Stimulated activated CD8-positive, alpha-beta memory T cell treated with anti-CD3 and anti-CD28 coated beads, Interleukin-15, amount 100 ng/mL, for 1 hour (primary cell): ENCODE measurements at regions not wholly inside any gene's neighbourhood (a gene's known extent, or its start where the extent isn't known, plus 50 kb on each side); places are given as distances from the start of the nearest gene placed in this dataset.
"Not testable (repeated sequence)": the region's sequence is repeated elsewhere in the genome, so short reads cannot be mapped to it uniquely, and the experiment has no call there.

Experiments
- DNase-seq: peaks from one replicate; pipeline ENCODE4 v3.0.0-alpha.2; 2020; ENCODE audit warnings: low read depth

DNA sequence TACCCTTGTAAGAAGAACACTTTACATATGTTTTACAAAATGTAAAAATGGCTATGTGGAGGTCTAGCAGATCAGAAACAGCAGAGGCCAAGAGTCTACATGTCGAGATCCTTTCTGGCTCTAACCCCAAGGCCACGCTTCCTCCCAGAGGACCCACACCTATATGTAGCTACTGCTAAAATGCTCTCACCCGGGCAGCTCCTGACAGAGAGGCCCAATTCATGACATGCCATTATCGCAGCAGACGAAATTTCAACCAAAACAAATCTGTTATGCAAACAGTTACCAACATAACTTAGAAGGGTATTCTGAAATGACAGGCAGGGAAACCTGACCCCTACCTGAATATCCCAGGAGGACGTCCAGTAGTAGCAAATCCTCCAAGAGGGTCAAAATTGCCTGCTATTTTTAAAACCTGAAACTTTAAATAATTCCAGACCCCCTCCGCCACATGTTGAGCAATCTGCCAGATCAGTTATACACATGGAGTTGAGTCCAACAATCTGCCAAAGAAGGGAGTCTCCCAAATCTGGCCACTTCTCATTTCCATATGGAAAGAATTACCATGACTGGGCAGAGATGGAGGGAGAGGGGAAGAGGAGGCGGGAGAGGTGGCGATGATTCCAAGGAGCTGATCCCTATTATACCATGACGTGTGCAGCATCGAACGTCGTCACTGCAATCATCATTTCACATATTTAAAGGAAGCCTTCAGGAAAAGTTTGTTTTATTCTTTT lies 192.9 kb upstream of the TBL1X start:
- DNase-seq, result no peak

DNA sequence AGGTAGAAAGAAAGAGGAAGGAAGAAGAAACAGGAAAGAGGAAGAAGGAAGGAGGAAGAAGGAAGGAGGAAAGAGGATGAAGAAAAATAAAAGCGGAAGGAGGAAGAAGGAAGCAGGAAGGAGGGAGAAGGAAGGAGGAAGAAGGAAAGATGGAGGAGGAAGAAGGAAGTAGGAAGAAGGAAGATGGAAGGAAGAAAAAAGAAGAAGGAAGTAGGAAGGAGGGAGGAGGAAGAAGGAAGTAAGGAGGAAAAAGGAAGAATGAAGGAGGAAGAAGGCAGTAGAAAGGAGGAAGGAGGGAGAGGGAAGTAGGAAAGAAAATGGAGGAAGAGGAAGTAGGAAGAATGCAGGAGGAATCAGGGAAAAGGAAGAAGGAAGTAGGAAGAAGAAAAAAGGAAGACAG lies 191.1 kb upstream of the TBL1X start:
- no peak for DNase-seq

DNA sequence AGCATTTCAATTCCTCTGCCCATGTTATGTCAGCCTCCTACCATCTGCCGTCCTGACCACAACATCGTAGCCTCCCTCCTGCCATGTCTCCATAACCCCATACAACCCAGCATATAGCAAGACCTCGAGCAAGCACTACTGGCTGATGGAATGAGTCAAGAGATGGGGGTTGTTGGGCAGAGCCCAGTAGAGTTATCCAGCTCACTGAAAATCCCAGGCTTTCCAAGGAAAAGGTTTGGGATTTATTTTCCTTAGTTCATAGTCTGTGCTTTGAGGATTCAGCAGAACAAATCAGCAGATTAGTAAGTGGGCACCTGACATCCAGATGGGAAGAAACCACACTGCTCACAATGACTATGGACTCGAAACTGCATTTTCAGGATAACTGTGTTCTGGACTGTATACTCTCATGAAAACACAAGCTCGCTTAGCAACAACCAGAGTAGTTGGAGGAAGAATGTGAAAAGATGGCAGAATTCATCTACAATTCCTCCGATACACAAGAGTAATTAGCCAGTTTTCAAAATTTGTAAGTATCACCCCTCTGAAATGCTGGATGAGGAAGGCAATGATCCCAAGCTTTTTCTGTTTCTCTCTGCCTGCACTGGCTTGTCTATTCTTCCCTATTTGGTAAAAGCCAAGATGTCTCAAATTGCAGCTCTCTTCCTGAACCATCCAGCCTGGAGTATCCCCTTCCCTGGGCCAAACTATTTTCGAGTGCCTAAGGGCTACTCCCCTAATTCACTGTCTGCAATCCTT lies 186.2 kb upstream of the TBL1X start:
- DNase-seq, result no peak

DNA sequence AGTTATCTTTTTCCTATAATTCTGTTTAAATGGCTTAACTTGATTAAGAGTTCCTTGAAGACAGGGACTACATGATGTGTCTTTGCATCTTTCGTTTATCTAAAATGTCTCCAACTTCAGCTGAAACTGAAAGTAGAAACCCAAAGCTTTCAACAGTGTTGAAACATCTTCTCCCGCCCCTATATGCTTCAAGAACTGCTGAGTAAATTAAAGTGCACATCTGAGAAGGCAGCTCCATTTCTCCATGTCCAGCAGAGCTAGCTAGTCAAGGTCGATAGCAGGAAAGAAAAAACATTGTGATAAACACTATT lies 185.7 kb upstream of the TBL1X start:
- DNase-seq, result no peak

DNA sequence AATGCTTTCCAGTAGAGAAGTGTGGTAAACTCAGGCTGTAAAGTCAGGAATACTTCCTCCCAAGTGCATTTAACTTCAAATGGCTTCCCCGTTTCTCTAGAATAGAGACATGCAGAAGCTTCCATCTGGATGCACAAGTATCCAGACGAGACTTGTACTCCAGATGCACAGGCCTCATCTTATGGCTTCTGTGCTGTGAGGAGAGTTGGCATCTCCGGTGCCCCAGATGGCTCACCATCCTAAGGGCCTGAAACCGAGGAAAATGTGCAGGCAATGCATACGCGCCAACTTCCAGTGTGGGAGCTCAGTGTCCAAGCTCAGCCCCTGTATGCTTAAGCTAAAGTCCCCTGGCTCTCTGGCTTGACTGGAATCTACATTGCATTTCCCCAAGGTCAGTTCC lies 184.0 kb upstream of the TBL1X start:
- DNase-seq, result no peak

DNA sequence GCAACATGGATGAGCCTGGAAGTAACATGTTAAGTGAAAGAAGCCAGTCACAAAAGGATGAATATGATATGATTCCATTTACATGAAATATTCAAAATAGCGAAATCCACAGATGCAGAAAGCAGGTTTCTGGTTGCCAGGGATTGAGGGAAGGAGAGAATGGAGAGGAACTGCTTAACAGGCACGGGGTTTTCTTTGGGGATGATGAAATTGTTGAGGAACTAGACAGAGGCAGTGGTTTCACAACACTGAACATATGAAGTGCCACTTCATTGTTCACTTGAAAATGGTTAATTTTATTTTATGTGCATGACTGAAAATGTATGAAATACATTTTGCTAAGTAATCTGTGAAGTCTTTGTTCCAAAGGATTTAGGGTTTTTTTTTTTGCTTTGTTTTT lies 182.5 kb upstream of the TBL1X start:
- no peak for DNase-seq

DNA sequence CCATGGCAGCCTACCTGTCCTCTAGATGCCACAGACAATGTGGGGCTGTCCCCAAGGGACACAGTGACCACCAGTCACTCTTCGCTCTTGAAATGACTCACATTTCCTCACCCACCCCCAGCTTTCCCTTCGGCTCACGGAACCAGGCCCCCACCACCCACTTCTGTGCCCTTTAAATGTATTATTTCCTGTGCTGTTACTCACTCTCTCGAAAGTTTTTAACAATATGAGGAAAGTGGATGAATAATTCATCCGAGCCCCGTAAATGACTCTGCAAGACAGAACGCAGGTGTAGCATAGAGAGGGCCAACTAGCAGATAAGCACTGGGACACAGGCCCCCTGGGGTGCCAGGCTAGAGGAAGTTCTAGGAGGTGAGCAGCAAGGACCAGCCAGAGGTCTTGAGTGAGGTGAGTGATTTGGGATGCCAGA lies 179.5 kb upstream of the TBL1X start:
- no peak for DNase-seq

DNA sequence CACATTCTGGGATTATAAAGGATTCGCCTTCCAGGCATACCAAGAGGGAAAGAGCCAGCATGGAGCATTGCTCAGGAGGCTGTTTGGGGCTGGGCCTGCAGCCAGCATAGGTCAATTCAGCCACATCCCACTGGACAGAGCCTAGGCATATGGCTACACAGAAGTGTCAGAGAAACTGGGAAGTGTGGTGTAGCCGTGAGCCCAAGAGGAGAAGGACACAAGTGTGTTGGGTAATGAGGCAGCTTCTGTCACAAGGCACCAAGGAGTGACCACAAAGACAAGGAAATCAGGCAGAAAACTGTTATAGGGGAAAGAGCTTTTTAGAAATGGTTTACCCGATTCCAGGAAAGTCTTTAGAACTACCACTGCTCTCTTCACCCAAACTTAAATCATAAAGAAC lies 178.6 kb upstream of the TBL1X start:
- no peak for DNase-seq

DNA sequence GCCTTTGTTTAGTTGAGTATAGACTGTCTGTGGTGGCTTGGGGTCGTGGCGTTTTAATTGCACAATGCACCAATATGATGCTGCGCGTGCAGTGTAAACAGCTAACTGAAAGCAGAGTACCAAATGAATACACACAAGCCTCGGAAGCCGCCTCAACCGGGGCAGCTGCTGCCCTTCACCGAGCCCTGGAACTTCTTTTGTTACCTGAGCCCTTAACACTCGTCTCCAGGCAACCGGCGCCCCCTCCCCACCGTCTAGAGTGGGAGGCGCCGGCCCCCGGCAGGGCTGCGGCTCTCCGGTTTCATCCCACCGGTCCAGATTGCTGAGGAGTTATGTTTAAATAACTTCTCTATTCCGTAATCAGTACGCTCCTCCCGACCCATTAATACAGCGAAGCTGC lies 173.2 kb upstream of the TBL1X start:
- no peak for DNase-seq

DNA sequence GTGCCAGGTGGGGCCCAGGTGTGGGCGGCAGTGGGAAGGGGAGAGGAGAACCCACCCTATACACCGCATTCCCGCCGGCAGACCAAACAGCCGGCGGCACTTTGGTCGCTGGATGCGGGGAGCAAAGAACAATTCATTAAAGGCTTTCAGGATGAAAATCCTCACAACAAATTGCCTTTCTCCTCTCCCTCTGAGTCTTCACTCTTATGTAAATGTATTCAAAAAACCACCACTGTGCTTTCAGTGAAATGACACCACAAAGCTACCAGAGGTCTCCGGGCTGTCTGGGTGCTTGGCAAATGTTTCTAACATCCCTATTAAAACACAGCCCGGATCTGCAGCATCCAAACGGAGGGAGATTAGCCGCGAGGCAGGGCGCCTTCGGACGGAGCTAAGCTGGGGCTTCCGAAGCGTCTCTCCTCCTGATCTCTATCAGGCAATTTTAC lies 171.8 kb upstream of the TBL1X start:
- DNase-seq, result no peak

DNA sequence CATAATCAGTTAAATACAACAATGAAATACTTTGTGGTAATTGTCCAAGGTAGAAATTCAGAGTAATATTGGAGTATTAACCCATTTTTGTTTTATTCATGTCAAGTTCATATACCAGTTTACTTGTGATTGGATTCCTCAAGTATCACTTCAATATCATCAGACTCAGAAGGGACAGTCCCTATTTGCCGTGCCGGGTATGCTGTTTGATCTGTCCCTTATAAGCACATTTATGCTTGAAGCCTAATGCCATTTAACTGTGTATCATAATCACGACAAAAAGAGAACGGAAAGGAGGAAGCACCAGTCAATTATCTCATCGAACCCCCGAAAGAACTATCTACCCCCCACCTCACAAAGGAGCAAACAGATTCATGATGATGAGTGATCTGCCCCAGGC lies 171.0 kb upstream of the TBL1X start:
- DNase-seq, result no peak

DNA sequence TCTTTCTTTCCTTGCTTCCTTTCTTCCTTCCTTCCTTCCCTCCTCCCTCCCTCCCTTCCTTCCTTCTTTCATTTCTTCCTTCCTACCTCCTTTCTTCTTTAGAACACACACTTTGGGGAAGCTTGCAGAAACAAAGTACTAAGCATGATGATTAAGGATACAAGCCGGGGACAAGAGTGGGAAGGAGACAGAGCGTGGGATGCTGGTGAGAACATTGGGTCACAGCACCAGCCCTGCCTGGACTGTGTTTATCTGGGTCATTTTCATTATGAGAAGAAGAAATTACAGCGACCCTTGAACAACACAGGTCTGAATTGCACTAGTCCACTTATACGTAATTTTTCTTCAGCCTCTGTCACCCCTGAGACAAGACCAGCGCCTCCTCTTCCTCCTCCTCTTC lies 169.3 kb upstream of the TBL1X start:
- no peak for DNase-seq

DNA sequence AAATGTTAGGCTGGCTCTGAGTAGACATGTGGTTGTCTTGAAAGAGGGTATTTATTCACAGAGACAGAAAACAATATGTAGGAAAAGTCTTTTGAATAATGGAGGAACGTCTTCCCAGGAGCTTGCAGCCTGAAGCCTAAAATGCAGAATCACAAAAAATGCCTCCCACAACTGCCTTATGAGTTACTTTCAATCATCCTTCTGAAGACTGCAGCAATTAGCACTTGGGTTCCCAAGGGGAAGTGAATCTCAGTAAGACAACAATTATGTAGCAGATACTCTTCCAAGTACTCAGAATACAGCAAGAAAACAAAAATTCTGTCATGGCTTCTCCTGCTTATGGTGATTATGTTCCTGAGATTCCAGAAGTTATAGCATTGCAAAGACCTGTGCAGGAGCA lies 166.6 kb upstream of the TBL1X start:
- no peak for DNase-seq

DNA sequence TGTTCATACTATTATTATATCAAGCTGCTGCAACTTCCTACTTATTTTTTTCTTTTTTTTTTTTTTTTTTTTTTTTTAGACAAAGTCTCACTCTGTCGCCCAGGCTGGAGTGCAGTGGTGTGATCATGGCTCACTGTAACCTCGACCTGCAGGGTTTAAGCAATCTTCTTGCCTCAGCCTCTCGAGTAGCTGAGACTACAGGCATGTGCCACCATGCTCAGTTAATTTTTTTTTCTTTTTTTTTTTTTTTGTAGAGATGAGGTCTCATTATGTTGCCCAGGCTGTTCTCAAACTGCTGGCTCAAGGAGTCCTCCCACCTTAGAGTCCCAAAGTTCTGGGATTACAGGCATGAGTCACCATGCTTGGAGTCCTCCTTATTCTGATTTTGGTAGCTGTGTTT lies 165.2 kb upstream of the TBL1X start:
- not testable (repeated sequence) for DNase-seq

DNA sequence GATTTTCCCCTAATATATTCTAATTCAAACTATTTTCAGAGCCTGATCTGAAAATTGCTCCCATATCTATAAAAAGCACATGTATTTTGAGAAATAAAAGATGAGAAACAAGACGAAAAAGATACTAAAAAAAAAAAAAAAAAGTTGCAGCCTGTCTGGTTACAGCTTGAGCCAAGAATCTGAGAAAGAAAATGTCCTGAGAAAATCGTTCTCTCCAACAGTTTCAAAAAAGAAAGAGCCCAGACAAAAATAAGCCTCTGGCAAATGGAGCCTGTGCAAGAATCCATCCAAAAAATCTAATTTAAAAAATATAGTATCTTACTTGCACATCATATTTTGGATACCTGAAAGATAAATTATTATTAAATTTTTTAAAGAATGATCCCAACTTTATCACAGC lies 163.0 kb upstream of the TBL1X start:
- DNase-seq, result no peak

DNA sequence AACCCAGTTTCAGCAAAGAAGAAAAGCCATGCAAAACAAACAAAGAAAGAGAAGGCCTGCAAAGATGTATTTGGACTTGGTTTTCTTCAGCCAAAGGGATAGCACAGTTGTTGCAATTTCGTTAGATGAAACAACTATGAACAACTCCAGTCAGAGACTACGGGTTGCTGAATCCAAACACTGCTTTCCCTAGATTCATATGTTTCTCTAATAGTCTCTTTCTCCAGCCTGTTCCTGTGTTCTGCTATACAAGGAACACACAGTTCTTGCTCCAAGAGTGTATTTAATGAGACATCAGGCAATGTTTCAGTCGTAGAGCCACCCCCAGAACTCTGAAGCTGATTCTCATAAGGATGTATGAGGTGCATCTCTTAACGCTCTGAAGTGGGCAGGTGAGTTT lies 162.5 kb upstream of the TBL1X start:
- no peak for DNase-seq

DNA sequence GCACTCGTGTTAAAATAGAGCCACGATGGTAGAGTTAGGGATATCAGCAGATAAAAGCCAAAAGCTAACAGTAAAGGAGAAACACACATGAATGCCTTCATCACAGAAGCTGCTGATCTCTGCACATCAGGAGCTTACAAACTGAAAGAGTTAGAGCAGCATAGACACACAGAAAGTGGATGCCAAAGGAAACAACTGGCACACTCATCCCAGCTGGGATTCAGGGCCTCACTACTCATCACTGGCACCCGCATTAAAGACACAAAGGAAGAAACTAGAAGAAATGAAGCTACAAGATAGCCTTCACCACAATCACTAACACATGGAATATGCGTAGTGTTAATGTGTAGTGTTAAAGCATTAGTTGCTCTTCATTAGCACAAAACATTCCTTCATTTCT lies 156.4 kb upstream of the TBL1X start:
- DNase-seq, result no peak

DNA sequence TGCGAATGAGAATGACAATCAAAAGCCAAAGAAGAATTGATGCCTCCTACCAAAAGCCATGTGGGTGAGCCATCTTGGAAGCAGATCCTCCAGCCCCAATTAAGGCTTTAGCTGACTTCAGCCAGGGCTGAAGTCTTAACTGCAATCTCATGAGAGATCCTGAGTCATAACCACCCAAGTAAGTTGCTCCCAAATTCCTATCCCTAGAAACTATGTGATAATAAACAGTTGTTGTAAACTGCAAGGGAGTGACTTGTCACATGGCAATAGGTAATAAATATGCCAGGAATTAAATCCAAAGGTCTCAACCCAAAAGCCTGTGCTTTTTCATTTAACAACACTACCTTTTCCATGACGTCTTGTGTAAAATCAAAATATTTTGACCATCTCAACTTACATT lies 154.2 kb upstream of the TBL1X start:
- DNase-seq, result no peak

DNA sequence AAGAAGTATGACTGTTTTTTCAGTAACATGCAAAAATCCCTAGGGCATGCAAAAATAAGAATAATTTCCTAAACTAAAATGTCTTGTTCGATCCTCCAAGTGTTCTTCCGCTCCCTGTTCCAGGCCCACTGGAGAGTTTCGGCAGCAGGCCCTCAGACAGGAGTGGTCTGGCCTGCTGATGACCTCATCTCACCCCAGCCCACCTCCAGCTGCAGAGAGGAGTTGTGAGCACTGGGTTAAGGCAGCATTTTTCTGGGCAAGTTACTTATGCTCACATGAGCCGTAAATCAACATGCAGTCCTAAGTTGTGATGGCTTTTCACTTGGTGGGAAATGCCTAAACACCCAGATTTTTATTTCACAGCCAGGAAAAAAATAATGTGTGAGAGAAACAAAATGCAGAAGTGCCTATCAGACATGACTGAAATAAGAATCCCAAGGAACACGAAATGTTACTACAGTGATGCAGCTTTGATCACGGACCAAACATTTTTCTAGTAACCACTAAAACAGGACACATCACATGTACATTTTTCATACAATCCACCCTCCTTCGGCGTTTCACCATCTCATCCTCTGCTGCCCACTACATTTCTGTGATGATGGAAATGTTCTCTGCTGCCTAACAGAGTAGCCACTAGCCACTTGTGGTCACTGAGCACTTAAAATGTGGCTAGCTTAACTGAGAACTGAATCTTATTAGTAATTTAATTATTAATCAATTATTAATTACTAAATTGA lies 153.3 kb upstream of the TBL1X start:
- DNase-seq, result no peak

DNA sequence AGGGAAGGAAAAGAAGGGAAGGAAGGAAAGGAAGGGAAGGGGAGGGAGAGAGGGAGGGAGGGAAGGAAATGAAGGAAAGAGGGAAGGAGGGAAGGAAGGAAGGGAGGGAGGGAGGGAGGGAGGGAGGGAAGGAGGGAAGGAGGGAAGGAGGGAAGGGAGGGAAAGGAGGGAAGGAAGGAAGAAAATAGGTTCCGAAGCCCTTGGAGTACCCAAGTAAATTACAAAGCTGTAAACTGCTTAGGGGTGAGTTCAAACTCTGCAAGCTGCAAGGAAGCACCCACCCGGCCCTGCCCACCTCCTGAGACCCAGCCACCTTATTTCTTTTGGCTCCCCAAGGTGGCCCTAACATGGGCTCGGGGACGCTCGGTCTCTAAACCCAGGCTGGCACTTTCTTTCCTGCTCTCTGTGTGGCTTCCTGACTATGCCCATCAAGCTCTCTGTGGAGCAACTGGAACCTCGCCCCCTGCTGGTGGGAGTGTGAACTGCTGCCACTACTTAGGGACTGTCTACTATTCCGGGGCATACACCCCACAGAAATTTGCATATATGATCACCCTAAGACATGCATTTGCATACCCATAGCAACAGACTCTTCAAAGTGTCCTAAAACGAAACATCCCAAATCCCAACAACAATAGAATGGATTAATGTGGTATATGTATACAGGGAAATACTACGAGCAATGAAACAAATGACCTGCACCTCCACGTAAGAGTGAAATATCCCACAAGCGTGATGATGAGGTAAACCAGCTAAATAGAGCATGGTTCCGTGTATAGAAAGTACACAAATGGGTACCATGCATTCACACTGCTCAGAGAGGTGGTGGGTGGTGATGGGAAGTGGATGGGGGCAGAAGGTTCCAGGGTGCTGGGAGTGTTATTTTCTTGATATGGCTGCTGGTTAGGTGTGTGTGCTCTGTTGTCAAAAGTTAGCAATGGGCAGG lies 151.7 kb upstream of the TBL1X start:
- peak; percentile 53 for DNase-seq

DNA sequence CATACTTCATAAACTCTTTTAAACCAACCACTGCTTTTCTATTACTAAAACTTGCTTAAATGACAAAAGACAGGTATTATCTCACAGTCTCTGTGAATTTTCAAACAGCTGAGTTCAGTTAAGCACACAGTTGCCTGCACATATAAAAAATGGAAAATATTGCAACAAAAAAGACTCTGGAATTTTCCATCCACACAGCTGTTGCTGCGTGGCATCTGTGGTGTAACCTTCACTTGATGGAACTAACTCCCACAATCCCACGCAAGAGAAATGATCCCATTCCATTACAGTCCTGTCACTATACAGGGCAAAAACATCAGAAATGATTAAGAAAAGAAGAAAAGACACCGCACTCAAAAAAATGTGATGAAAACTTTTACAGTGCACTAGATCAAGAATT lies 149.8 kb upstream of the TBL1X start:
- DNase-seq, result no peak

DNA sequence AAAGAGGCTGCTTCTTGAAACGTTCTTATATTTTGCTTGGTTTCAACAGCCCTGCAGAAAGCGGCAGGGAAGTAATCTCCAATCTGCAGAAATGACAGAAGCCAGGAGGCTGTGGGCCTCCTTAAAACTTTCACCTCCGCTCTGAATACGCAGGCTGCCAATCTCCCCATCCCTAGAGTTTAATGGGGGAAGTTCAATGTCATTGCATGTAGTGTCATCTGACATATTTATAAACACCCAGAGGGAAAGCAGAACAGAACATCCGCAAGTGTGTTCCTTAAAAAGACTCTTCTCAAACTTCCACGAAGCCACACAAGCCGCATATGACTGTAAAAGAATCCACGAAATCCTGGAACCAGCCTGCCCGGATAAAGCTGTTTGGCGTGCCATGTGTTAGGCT lies 148.8 kb upstream of the TBL1X start:
- no peak for DNase-seq
